Duodenal mucosa (tissue), 2 donors: ENCODE measurements at regions not wholly inside any gene's neighbourhood (a gene's known extent, or its start where the extent isn't known, plus 50 kb on each side); places are given as distances from the start of the nearest gene placed in this dataset.

ENCODE experiments used
- H3K27ac ChIP-seq: one replicate; pipeline ENCODE4 v1.7.0; 2013; ENCODE audit warnings: low read depth, low read length
- H3K27me3 ChIP-seq, 2 donors: one replicate each; pipeline ENCODE4 v1.7.0; 2013; ENCODE audit warnings: low read length in 2 of 2, control low read depth in 1 of 2; ENCODE audit not compliant: insufficient read depth in 2 of 2, control insufficient read depth in 1 of 2
- H3K36me3 ChIP-seq, 2 donors: one replicate each; pipeline ENCODE4 v1.7.0; 2013; ENCODE audit warnings: low read length in 2 of 2, control low read depth in 1 of 2; ENCODE audit not compliant: insufficient read depth in 2 of 2, control insufficient read depth in 1 of 2
- H3K4me1 ChIP-seq, 2 donors: one replicate each; pipeline ENCODE4 v1.7.0; 2013; ENCODE audit warnings: low read length in 2 of 2, control low read depth in 1 of 2; ENCODE audit not compliant: insufficient read depth in 2 of 2, control insufficient read depth in 1 of 2
- H3K4me3 ChIP-seq, 2 donors: one replicate each; pipeline ENCODE4 v1.7.0; 2013; ENCODE audit warnings: low read length in 2 of 2, low read depth in 1 of 2
- H3K9ac ChIP-seq, 2 donors: one replicate each; pipeline ENCODE4 v1.7.0; 2013; ENCODE audit warnings: low read length in 2 of 2, low read depth in 1 of 2
- H3K9me3 ChIP-seq, 2 donors: one replicate each; pipeline ENCODE4 v1.7.0; 2013; ENCODE audit warnings: low read length in 2 of 2, control low read depth in 1 of 2; ENCODE audit not compliant: control insufficient read depth in 1 of 2

GRCh38 chr15:93154666-93155065, 65.7 kb upstream of the RGMA start:
- Histone ChIP-seq H3K9me3 (no peaks in the 10 kb centered on the region), H3K27me3 (no peaks in the 10 kb centered on the region), H3K4me3 (no peak overlapping the region), H3K36me3 (no peaks in the 10 kb centered on the region), H3K27ac (no peak overlapping the region), H3K9ac (no peak overlapping the region), H3K4me1 (no peaks in the 10 kb centered on the region)

GRCh38 chr15:93152951-93153350, 63.9 kb upstream of the RGMA start:
- no peak overlapping the region for H3K9ac ChIP-seq
- no peaks in the 10 kb centered on the region for H3K4me1 ChIP-seq
- H3K4me3 ChIP-seq = no peak overlapping the region
- no peak overlapping the region for H3K27ac ChIP-seq
- H3K36me3 ChIP-seq = no peaks in the 10 kb centered on the region
- H3K27me3 ChIP-seq = no peaks in the 10 kb centered on the region
- no peaks in the 10 kb centered on the region for H3K9me3 ChIP-seq

GRCh38 chr15:93152360-93152759, 63.3 kb upstream of the RGMA start:
- Histone ChIP-seq H3K9me3 (no peaks in the 10 kb centered on the region), H3K27me3 (no peaks in the 10 kb centered on the region), H3K27ac (no peak overlapping the region), H3K9ac (no peak overlapping the region), H3K4me3 (no peak overlapping the region), H3K36me3 (no peaks in the 10 kb centered on the region), H3K4me1 (no peaks in the 10 kb centered on the region)

DNA sequence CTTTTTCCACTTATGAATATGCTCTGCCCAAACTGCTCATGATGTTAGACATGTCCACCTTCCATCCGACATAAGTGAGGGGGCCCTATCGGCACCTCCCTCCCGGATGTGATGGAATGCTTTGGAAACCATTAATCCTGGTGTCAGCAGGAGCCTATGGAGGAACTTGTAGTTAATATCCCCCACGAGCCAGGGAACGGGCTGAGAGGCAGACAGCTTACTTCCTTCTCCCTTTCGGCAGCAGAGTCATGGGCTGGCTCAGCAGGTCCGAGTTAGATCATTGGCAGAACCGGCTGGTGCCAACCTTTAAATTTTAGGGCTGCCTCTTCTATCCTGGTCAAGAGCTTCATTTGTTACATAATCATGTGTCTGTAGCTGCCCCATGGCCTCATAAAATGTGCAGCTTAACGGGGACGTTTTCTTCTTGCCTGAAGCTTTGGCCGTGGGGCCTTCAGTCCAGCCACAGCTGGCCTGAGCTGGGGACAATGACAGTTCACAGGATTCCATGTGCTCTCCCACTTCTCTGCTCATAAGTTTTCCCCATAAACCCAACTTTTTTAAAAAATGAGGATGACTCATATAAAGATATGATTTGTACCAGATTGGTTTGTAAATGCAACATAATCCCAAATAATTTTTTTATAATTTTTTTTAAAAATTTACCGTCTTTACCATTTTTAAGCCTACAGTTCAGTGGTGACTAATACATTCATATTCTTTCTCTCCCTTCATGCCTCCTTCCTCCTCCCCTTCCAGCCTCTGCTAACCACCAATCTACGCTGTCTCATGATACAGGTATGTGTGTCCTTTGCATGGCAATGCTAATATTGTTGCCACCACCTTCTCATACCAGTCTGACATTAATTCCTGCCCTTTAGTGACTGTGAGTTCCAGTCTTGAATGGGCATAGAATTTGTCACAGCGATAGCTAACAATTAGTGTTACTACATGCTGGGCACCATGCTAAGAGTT, 62.2 kb upstream of the RGMA start:
- no peak overlapping the region for H3K9ac ChIP-seq
- H3K9me3 ChIP-seq = no peaks in the 10 kb centered on the region
- H3K36me3 ChIP-seq = no peaks in the 10 kb centered on the region
- no peaks in the 10 kb centered on the region for H3K4me1 ChIP-seq
- no peaks in the 10 kb centered on the region for H3K27me3 ChIP-seq
- no peak overlapping the region for H3K4me3 ChIP-seq
- H3K27ac ChIP-seq = no peak overlapping the region

DNA sequence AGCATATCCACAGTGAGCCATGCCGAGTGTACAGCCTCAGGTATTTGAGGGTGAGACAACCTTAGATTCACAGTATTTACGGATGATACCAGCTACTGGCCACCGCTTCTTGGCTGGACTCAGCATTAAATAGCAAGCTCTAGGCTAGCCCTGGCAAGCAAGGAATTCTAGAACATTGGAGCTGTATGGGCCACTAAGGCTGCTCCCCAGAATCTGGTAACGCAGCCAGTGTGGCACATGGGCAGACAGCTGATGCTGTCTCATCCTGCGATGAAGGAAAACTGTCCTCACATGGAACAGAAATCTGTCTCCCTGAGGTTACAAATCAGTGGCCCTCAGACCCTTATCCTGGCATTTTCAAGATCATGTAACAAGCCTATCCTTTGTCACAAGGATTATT, 57.6 kb upstream of the RGMA start:
- Histone ChIP-seq H3K4me1 (no peaks in the 10 kb centered on the region), H3K9ac (no peak overlapping the region), H3K9me3 (no peaks in the 10 kb centered on the region), H3K4me3 (no peak overlapping the region), H3K27me3 (no peaks in the 10 kb centered on the region), H3K36me3 (no peaks in the 10 kb centered on the region), H3K27ac (no peak overlapping the region)

- Histone ChIP-seq H3K9me3 (no peaks in the 10 kb centered on the region), H3K36me3 (no peaks in the 10 kb centered on the region), H3K9ac (no peak overlapping the region), H3K27ac (no peak overlapping the region), H3K4me3 (no peak overlapping the region), H3K27me3 (no peaks in the 10 kb centered on the region), H3K4me1 (no peaks in the 10 kb centered on the region)
These were observed 57.2 kb upstream of the RGMA start for GRCh38 chr15:93146196-93146595.

GRCh38 chr15:93144463-93145236, 55.6 kb upstream of the RGMA start:
- Histone ChIP-seq H3K4me3 (no peak overlapping the region), H3K9me3 (no peaks in the 10 kb centered on the region), H3K27ac (no peak overlapping the region), H3K36me3 (no peaks in the 10 kb centered on the region), H3K27me3 (peaks cover 0 to 3% of the 10 kb centered on the region in 2 donors), H3K9ac (no peak overlapping the region), H3K4me1 (no peaks in the 10 kb centered on the region)

DNA sequence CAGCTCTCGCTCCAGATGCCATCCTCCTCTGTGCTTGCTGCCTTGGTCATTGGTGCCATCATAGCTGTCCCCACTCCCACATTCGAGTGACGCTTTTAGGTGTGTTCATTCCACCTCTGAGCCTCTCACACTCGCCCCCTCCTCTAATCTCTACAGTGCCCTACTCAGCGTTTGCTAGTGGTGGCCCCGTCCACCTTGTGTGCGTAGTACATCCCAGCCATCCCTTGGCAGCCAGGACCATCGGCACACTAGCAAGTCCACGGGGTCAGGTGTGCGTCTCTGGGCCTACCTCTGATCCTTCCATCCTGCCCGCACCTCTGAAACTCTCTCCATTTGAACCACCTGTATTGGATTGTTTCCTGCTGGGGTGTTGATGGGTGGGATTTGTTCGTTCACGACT, 54.2 kb upstream of the RGMA start:
- Histone ChIP-seq H3K27ac (no peak overlapping the region), H3K9me3 (no peaks in the 10 kb centered on the region), H3K9ac (no peak overlapping the region), H3K4me3 (no peak overlapping the region), H3K36me3 (no peaks in the 10 kb centered on the region), H3K4me1 (no peaks in the 10 kb centered on the region), H3K27me3 (peaks cover 0 to 3% of the 10 kb centered on the region in 2 donors)

GRCh38 chr15:93141371-93141794, 52.4 kb upstream of the RGMA start:
- Histone ChIP-seq H3K36me3 (no peaks in the 10 kb centered on the region), H3K4me1 (no peaks in the 10 kb centered on the region), H3K27me3 (peaks cover 0 to 3% of the 10 kb centered on the region in 2 donors), H3K27ac (no peak overlapping the region), H3K9me3 (no peaks in the 10 kb centered on the region), H3K9ac (no peak overlapping the region), H3K4me3 (peak overlapping the region in 1 of 2 donors; percentile 32)

DNA sequence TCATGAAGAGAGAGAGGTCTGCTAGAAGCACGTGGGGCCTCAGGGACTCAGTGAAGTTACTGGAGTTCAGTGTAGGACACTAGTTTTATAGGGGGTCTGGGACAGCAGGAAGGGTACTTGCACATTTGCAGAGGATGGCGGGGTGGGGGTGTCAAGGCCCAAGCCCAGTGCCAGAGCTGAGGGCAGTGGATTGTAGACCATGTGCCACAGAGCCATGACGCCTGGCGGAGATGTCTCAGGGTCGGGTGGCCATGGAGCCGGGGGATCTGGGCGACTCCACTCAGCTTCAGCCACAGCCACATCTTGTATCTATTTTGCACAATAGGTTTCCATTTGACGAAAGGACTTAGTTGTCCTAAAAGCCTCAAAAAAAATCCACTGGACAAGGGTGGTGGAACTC, 50.4 kb upstream of the RGMA start:
- Histone ChIP-seq H3K27me3 (peaks cover 0 to 3% of the 10 kb centered on the region in 2 donors), H3K9ac (no peak overlapping the region), H3K4me1 (no peaks in the 10 kb centered on the region), H3K36me3 (no peaks in the 10 kb centered on the region), H3K4me3 (no peak overlapping the region), H3K9me3 (no peaks in the 10 kb centered on the region), H3K27ac (no peak overlapping the region)
